Choroid plexus epithelial cell (primary cell): ENCODE measurements at regions not wholly inside any gene's neighbourhood (a gene's known extent, or its start where the extent isn't known, plus 50 kb on each side); places are given as distances from the start of the nearest gene placed in this dataset.

ENCODE experiments used
- DNase-seq: peaks from one replicate; pipeline ENCODE4 v3.0.0-alpha.2; 2010; ENCODE audit warnings: low read depth
- H3K4me3 ChIP-seq: 2 replicates; pipeline ENCODE4 v1.5.1; 2011; ENCODE audit warnings: low read depth, mild to moderate bottlenecking, control low read depth, low read length, moderate library complexity
- TF ChIP-seq, protein P1 (sequence below): conservative IDR thresholded peaks from 2 replicates; pipeline ENCODE4 v1.5.1; 2011; ENCODE audit warnings: low read depth, mild to moderate bottlenecking, control low read depth, inconsistent platforms, low read length, moderate library complexity

GRCh38 chr12:107284692-107285091 is 191.3 kb upstream of the CRY1 start:
- no peak for DNase-seq
- no peak overlapping the region for H3K4me3 ChIP-seq
- TF ChIP-seq, protein P1, sequence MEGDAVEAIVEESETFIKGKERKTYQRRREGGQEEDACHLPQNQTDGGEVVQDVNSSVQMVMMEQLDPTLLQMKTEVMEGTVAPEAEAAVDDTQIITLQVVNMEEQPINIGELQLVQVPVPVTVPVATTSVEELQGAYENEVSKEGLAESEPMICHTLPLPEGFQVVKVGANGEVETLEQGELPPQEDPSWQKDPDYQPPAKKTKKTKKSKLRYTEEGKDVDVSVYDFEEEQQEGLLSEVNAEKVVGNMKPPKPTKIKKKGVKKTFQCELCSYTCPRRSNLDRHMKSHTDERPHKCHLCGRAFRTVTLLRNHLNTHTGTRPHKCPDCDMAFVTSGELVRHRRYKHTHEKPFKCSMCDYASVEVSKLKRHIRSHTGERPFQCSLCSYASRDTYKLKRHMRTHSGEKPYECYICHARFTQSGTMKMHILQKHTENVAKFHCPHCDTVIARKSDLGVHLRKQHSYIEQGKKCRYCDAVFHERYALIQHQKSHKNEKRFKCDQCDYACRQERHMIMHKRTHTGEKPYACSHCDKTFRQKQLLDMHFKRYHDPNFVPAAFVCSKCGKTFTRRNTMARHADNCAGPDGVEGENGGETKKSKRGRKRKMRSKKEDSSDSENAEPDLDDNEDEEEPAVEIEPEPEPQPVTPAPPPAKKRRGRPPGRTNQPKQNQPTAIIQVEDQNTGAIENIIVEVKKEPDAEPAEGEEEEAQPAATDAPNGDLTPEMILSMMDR: no peak

DNA sequence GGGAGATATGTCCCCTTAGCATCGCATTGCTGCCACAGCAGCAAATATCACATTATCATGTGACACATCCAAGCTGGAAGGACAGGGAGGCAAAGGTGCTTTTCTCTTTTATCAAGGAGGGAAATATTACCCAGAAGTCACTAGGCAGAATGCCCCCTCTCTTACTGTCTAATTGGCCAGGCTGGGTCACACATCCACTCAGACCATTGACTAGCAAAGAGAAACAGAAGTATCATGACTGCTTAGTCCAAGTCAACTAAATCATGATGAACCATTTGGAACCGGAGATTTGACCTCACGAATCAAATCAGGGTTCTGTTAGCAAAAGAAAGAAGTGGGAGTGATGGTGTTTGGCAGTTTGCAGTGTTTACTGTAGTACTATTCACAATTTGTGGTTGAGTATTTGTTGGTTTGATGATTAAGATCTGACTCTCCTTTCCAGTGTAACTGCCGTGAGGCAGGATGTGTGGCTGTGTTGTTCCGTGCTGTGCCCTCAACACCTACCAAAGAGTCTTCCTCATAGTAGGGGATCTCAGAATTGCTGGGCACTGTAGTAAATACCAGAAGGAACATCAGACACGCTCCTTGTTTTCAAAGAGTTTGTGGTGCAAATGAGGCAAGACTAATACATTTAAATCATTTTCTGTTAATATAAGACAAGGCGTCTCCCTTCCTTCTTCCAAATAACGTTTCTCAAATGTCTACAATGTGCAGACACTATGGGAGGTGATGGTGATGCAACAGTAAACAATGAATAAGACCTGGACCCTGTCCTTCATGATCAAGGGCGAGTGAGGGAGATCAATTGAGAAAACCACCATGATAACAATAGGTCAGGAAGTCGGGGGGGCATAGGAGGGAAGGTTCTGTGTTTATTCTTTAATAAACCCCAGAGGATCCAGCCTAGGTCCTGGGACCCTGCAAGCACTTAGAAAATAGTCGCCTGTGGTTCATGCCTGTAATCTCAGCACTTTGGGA is 194.4 kb upstream of the CRY1 start:
- H3K4me3 ChIP-seq: no peak overlapping the region
- DNase-seq: peak; percentile 12
- TF ChIP-seq, protein P1: no peak

- DNase-seq: no peak
- TF ChIP-seq, protein P1: no peak
- H3K4me3 ChIP-seq: no peak overlapping the region
Observed at GRCh38 chr12:107288414-107289127, 195.2 kb upstream of the CRY1 start.

- no peak overlapping the region for H3K4me3 ChIP-seq
- no peak for DNase-seq
- TF ChIP-seq, protein P1: no peak
Observed at GRCh38 chr12:107291018-107291417, 197.7 kb upstream of the CRY1 start.

- TF ChIP-seq, protein P1: no peak
- DNase-seq: peak; percentile 44
- H3K4me3 ChIP-seq: no peak overlapping the region
Observed at GRCh38 chr12:107296681-107297089, 203.3 kb upstream of the CRY1 start.

- no peak overlapping the region for H3K4me3 ChIP-seq
- TF ChIP-seq, protein P1: no peak
- peak; percentile 14 for DNase-seq
Observed at GRCh38 chr12:107302649-107303341, 209.4 kb upstream of the CRY1 start.
